CD14-positive monocyte (primary cell): ENCODE measurements at regions not wholly inside any gene's neighbourhood (a gene's known extent, or its start where the extent isn't known, plus 50 kb on each side); places are given as distances from the start of the nearest gene placed in this dataset.

Experiments
- DNase-seq, 3 donors: peaks; one replicate each; pipeline ENCODE4 v3.0.0-alpha.2; 2011 to 2022
- H2AFZ ChIP-seq: 2 replicates; pipeline ENCODE4 v1.6.0; 2012; ENCODE audit warnings: mild to moderate bottlenecking, low read depth, low read length, inconsistent platforms; ENCODE audit not compliant: insufficient read depth, poor library complexity, severe bottlenecking
- H3K27ac ChIP-seq, 2 donors: 1 replicate in 1 of 2; 2 replicates in 1 of 2; pipeline ENCODE4 v1.5.1; 2012 to 2013; ENCODE audit warnings: low read length in 2 of 2, control low read depth in 1 of 2, inconsistent platforms in 1 of 2, low read depth in 1 of 2, mild to moderate bottlenecking in 1 of 2
- H3K27me3 ChIP-seq, 2 donors: one replicate each; pipeline versions ENCODE4 v1.6.0 to v1.6.1; 2011 to 2013; ENCODE audit warnings: low read length in 2 of 2; ENCODE audit not compliant: control insufficient read depth in 2 of 2, insufficient read depth in 2 of 2
- H3K36me3 ChIP-seq, 2 donors: replicated peaks in 1 of 2; 1 replicate in 1 of 2; 2 replicates in 1 of 2; pipeline versions ENCODE4 v1.5.1 to v1.6.1; 2012 to 2013; ENCODE audit warnings: low read length in 2 of 2, control low read depth in 1 of 2, inconsistent platforms in 1 of 2, mild to moderate bottlenecking in 1 of 2; ENCODE audit not compliant: insufficient read depth in 2 of 2, control insufficient read depth in 1 of 2
- H3K4me1 ChIP-seq, 2 donors: 1 replicate in 1 of 2; 2 replicates in 1 of 2; pipeline versions ENCODE4 v1.5.1 to v1.6.1; 2012 to 2013; ENCODE audit warnings: low read length in 2 of 2, control low read depth in 1 of 2, inconsistent platforms in 1 of 2, mild to moderate bottlenecking in 1 of 2, moderate library complexity in 1 of 2; ENCODE audit not compliant: insufficient read depth in 2 of 2, control insufficient read depth in 1 of 2
- H3K4me2 ChIP-seq: replicated peaks from 2 replicates; pipeline ENCODE3; 2012; ENCODE audit warnings: low read length, moderate library complexity, mild to moderate bottlenecking; ENCODE audit not compliant: poor library complexity, severe bottlenecking; ENCODE audit errors: extremely low read depth
- H3K4me3 ChIP-seq, 3 experiments: fragments of 200-600 bp in 1 of 3; sonication (generic) in 1 of 3; replicated peaks in 1 of 3; 1 replicate in 2 of 3; 2 replicates in 1 of 3; pipeline ENCODE4 v1.5.1; 2011 to 2013; ENCODE audit warnings: low read length in 3 of 3, mild to moderate bottlenecking in 3 of 3, control low read depth in 2 of 3, low read depth in 2 of 3, inconsistent platforms in 1 of 3, moderate library complexity in 1 of 3
- H3K79me2 ChIP-seq: 2 replicates; pipeline ENCODE4 v1.6.0; 2012; ENCODE audit warnings: mild to moderate bottlenecking, control low read depth, inconsistent platforms, low read length, moderate library complexity; ENCODE audit not compliant: insufficient read depth
- H3K9ac ChIP-seq: 2 replicates; pipeline ENCODE4 v1.6.0; 2017; ENCODE audit warnings: low read length, mild to moderate bottlenecking; ENCODE audit not compliant: insufficient read depth, poor library complexity, severe bottlenecking
- H3K9me3 ChIP-seq, 2 donors: replicated peaks in 1 of 2; 1 replicate in 1 of 2; 2 replicates in 1 of 2; pipeline versions ENCODE4 v1.5.1 to v1.6.1; 2012 to 2013; ENCODE audit warnings: low read length in 2 of 2, control low read depth in 1 of 2; ENCODE audit not compliant: control insufficient read depth in 1 of 2, insufficient read depth in 1 of 2
- H4K20me1 ChIP-seq: 2 replicates; pipeline ENCODE4 v1.6.0; 2012; ENCODE audit warnings: mild to moderate bottlenecking, low read length, control low read depth, moderate library complexity; ENCODE audit not compliant: insufficient read depth
- H3K27ac Mint-ChIP-seq, 7 donors: one replicate each; pipeline ENCODE4 v1.8.0; 2020; ENCODE audit warnings: mild to moderate bottlenecking in 7 of 7, mixed read lengths in 7 of 7, moderate library complexity in 6 of 7, inconsistent platforms in 2 of 7
- H3K27me3 Mint-ChIP-seq, 3 donors: one replicate each; pipeline ENCODE4 v1.8.0; 2021 to 2022; ENCODE audit warnings: low read depth in 3 of 3, mild to moderate bottlenecking in 3 of 3, mixed read lengths in 3 of 3, moderate library complexity in 3 of 3, inconsistent platforms in 1 of 3
- H3K36me3 Mint-ChIP-seq, 2 donors: one replicate each; pipeline ENCODE4 v1.8.0; 2020; ENCODE audit warnings: mixed read lengths in 2 of 2, inconsistent platforms in 1 of 2, mild to moderate bottlenecking in 1 of 2
- H3K4me1 Mint-ChIP-seq: one replicate; pipeline ENCODE4 v1.8.0; 2020; ENCODE audit warnings: mild to moderate bottlenecking, mixed read lengths
- H3K4me3 Mint-ChIP-seq, 2 donors: one replicate each; pipeline ENCODE4 v1.8.0; 2020; ENCODE audit warnings: mild to moderate bottlenecking in 2 of 2, mixed read lengths in 2 of 2, moderate library complexity in 1 of 2
- H3K9me3 Mint-ChIP-seq, 7 donors: one replicate each; pipeline ENCODE4 v1.8.0; 2020 to 2022; ENCODE audit warnings: mixed read lengths in 7 of 7, mild to moderate bottlenecking in 6 of 7, moderate library complexity in 6 of 7, inconsistent platforms in 2 of 7
- WGBS: methylation state at CpG from one replicate; pipeline ENCODE4 v1.1.5; 2013; ENCODE audit warnings: missing lambda C conversion rate; ENCODE audit not compliant: insufficient coverage; 5-methylcytosine and 5-hydroxymethylcytosine counted together
- intact Hi-C, 2 donors: fragments of 100-400 bp; cut with micrococcal nuclease; formaldehyde crosslinking; loops; one replicate each; pipeline versions ENCODE4 v1.15.0 to v1.15.1; 2023
- TF ChIP-seq, protein P1 (sequence below): fragments of 200-600 bp; IDR thresholded peaks from one replicate; pipeline ENCODE4 v1.8.0; 2022; ENCODE audit warnings: antibody characterized with exemption, mild to moderate bottlenecking

DNA sequence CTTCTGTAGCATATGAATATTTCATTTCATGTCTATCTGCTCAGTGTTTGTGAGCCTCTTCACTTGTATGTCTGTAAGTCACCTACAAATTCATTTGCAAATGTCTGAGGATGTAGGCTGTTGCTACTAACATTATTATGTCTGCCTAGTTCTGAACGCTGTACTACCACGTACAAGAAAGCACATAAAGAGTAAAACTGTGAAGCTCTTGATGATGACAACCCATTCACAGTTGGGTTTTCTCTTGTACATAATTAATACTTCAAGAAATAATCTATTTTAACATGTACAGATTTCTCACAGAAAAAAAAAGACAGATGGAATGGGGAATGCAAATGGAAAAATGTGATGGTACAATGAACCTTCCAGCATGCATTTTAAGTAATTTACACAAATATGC is 64.3 kb upstream of the CPNE8 start:
- Histone ChIP-seq H4K20me1 (no peaks in the 10 kb centered on the region), H3K79me2 (no peaks in the 10 kb centered on the region), H3K27me3 (no peaks in the 10 kb centered on the region), H2AFZ (no peak overlapping the region), H3K36me3 (no peaks in the 10 kb centered on the region), H3K9ac (no peak overlapping the region), H3K4me3 (no peak overlapping the region), H3K27ac (no peak overlapping the region), H3K4me1 (no peaks in the 10 kb centered on the region), H3K9me3 (peaks cover 0 to 6% of the 10 kb centered on the region in 2 donors), H3K4me2 (no peak overlapping the region)
- no CpG with 5 or more reads among the region's 2 CpGs for WGBS
- no peak overlapping the region for H3K4me3 Mint-ChIP-seq
- peaks cover 0 to 2% (median 0%) of the 10 kb centered on the region in 3 donors for H3K27me3 Mint-ChIP-seq
- H3K9me3 Mint-ChIP-seq = peaks cover 0 to 16% (median 9%) of the 10 kb centered on the region in 7 donors
- H3K27ac Mint-ChIP-seq = no peak overlapping the region
- no peaks in the 10 kb centered on the region for H3K36me3 Mint-ChIP-seq
- DNase-seq = no peak
- intact Hi-C loops = no loop called here
- TF ChIP-seq, protein P1, sequence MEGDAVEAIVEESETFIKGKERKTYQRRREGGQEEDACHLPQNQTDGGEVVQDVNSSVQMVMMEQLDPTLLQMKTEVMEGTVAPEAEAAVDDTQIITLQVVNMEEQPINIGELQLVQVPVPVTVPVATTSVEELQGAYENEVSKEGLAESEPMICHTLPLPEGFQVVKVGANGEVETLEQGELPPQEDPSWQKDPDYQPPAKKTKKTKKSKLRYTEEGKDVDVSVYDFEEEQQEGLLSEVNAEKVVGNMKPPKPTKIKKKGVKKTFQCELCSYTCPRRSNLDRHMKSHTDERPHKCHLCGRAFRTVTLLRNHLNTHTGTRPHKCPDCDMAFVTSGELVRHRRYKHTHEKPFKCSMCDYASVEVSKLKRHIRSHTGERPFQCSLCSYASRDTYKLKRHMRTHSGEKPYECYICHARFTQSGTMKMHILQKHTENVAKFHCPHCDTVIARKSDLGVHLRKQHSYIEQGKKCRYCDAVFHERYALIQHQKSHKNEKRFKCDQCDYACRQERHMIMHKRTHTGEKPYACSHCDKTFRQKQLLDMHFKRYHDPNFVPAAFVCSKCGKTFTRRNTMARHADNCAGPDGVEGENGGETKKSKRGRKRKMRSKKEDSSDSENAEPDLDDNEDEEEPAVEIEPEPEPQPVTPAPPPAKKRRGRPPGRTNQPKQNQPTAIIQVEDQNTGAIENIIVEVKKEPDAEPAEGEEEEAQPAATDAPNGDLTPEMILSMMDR = no peak
- no peaks in the 10 kb centered on the region for H3K4me1 Mint-ChIP-seq

DNA sequence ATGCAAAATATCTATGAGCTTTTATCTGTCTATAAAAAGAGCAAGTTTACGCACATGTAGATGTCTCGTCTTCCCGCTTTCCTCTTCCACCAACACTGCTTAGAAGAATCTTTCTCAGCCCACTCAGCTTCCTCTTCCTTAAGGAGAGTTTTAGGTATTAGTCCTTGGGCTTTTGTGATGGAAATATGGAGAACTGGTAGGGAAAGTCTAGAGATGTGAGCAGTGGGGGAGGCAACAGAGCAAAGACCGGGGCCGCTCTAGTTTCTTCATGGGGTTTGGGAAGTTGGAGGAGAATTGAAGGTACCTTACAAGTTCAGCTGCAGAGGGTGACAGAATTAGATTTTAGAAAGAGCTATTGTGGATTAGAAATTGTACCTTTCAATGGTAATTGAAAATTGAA is 56.3 kb upstream of the CPNE8 start:
- no peak for DNase-seq
- peaks cover 0 to 3% (median 0%) of the 10 kb centered on the region in 3 donors for H3K27me3 Mint-ChIP-seq
- no peak overlapping the region for H3K9ac ChIP-seq
- intact Hi-C loops = no loop called here
- no peaks in the 10 kb centered on the region for H3K27me3 ChIP-seq
- H3K36me3 ChIP-seq = no peaks in the 10 kb centered on the region
- no peak overlapping the region for H3K27ac Mint-ChIP-seq
- H3K4me3 Mint-ChIP-seq = no peak overlapping the region
- 79% methylated on average over 2 of the region's 5 CpGs for WGBS
- H4K20me1 ChIP-seq = no peaks in the 10 kb centered on the region
- no peaks in the 10 kb centered on the region for H3K36me3 Mint-ChIP-seq
- no peak overlapping the region for H3K27ac ChIP-seq
- H3K79me2 ChIP-seq = no peaks in the 10 kb centered on the region
- H2AFZ ChIP-seq = no peak overlapping the region
- no peaks in the 10 kb centered on the region for H3K9me3 ChIP-seq
- H3K4me1 Mint-ChIP-seq = no peaks in the 10 kb centered on the region
- no peak overlapping the region for H3K4me2 ChIP-seq
- peaks cover 2 to 7% (median 4%) of the 10 kb centered on the region in 7 donors for H3K9me3 Mint-ChIP-seq
- TF ChIP-seq, protein P1 = no peak
- H3K4me3 ChIP-seq = no peak overlapping the region
- no peaks in the 10 kb centered on the region for H3K4me1 ChIP-seq
